SK-N-SH treated with all-trans-retinoic acid at 6 μM for 48 hours (cell line): ENCODE measurements at regions not wholly inside any gene's neighbourhood (a gene's known extent, or its start where the extent isn't known, plus 50 kb on each side); places are given as distances from the start of the nearest gene placed in this dataset.

Source experiments
- ATAC-seq: fragments of 200-7000 bp; cut with Tn5 transposase; 3 replicates; pipeline ENCODE4 v1.9.1; 2020; ENCODE audit warnings: mild to moderate bottlenecking, moderate library complexity
- ARNTL ChIP-seq: fragments of 450-650 bp; formaldehyde crosslinking; IDR thresholded peaks from 2 replicates; pipeline ENCODE4 v1.5.0; 2020; ENCODE audit warnings: low read depth, mild to moderate bottlenecking, moderate library complexity, borderline replicate concordance
- BACH2 ChIP-seq: fragments of 250-450 bp; sonication (Bioruptor Pico); IDR thresholded peaks from 2 replicates; pipeline ENCODE4 v1.9.0; 2021; ENCODE audit warnings: mild to moderate bottlenecking, borderline replicate concordance
- CSDC2 ChIP-seq: fragments of 250-450 bp; sonication (Bioruptor Pico); IDR thresholded peaks from 2 replicates; pipeline ENCODE4 v1.5.0; 2020; ENCODE audit warnings: mild to moderate bottlenecking, moderate library complexity
- ESRRG ChIP-seq: fragments of 250-450 bp; sonication (Bioruptor Pico); IDR thresholded peaks from 2 replicates; pipeline ENCODE4 v1.6.1; 2021; ENCODE audit warnings: mild to moderate bottlenecking
- GLIS3 ChIP-seq: fragments of 250-450 bp; sonication (Bioruptor Pico); IDR thresholded peaks from 2 replicates; pipeline ENCODE4 v1.5.0; 2020; ENCODE audit warnings: mild to moderate bottlenecking, moderate library complexity
- ISL1 ChIP-seq: fragments of 250-450 bp; sonication (Bioruptor Pico); IDR thresholded peaks from 2 replicates; pipeline ENCODE4 v2.1.2; 2022; ENCODE audit warnings: mild to moderate bottlenecking, moderate library complexity
- OSR1 ChIP-seq: fragments of 250-450 bp; sonication (Bioruptor Pico); IDR thresholded peaks from 2 replicates; pipeline ENCODE4 v1.8.0; 2022; ENCODE audit warnings: moderate library complexity, mild to moderate bottlenecking, inconsistent platforms
- PPARA ChIP-seq: fragments of 250-450 bp; sonication (Bioruptor Pico); IDR thresholded peaks from 2 replicates; pipeline ENCODE4 v1.5.0; 2020; ENCODE audit warnings: mild to moderate bottlenecking, borderline replicate concordance
- RARB ChIP-seq: fragments of 250-450 bp; sonication (Bioruptor Pico); IDR thresholded peaks from 2 replicates; pipeline ENCODE4 v1.8.0; 2021; ENCODE audit warnings: mild to moderate bottlenecking, moderate library complexity
- SNAI2 ChIP-seq: fragments of 250-450 bp; sonication (Bioruptor Pico); IDR thresholded peaks from 2 replicates; pipeline ENCODE4 v1.5.0; 2020; ENCODE audit warnings: mild to moderate bottlenecking, moderate library complexity
- TCF4 ChIP-seq: fragments of 250-450 bp; sonication (Bioruptor Pico); IDR thresholded peaks from 2 replicates; pipeline ENCODE4 v1.8.0; 2021; ENCODE audit warnings: mild to moderate bottlenecking, moderate library complexity, borderline replicate concordance
- TOX ChIP-seq: fragments of 250-450 bp; sonication (Bioruptor Pico); IDR thresholded peaks from 2 replicates; pipeline ENCODE4 v1.8.0; 2021; ENCODE audit warnings: mild to moderate bottlenecking, moderate library complexity, borderline replicate concordance
- ZC3H10 ChIP-seq: fragments of 250-450 bp; sonication (Bioruptor Pico); IDR thresholded peaks from 2 replicates; pipeline ENCODE4 v1.5.1; 2021; ENCODE audit warnings: mild to moderate bottlenecking, moderate library complexity
- ZFP3 ChIP-seq: fragments of 250-450 bp; sonication (Bioruptor Pico); IDR thresholded peaks from 2 replicates; pipeline ENCODE4 v1.5.0; 2020; ENCODE audit warnings: mild to moderate bottlenecking, moderate library complexity
- ZFP30 ChIP-seq: fragments of 450-650 bp; formaldehyde crosslinking; IDR thresholded peaks from 2 replicates; pipeline ENCODE4 v1.5.0; 2022; ENCODE audit warnings: mild to moderate bottlenecking, moderate library complexity
- ZNF565 ChIP-seq: fragments of 450-650 bp; formaldehyde crosslinking; conservative IDR thresholded peaks from 2 replicates; pipeline ENCODE4 v1.5.0; 2020; ENCODE audit warnings: low read depth, mild to moderate bottlenecking, moderate library complexity
- ZNF70 ChIP-seq: fragments of 450-650 bp; formaldehyde crosslinking; IDR thresholded peaks from 2 replicates; pipeline ENCODE4 v1.5.0; 2020; ENCODE audit warnings: mild to moderate bottlenecking, moderate library complexity
- ZNF8 ChIP-seq: fragments of 450-650 bp; formaldehyde crosslinking; IDR thresholded peaks from 2 replicates; pipeline ENCODE4 v1.5.0; 2020; ENCODE audit warnings: mild to moderate bottlenecking, moderate library complexity
- TF ChIP-seq, protein P1 (sequence below): fragments of 250-450 bp; sonication (Bioruptor Pico); IDR thresholded peaks from 2 replicates; pipeline ENCODE4 v1.5.1; 2021; ENCODE audit warnings: mild to moderate bottlenecking, moderate library complexity
- TF ChIP-seq, protein P2 (sequence below): fragments of 250-450 bp; sonication (Bioruptor Pico); IDR thresholded peaks from 2 replicates; pipeline ENCODE4 v1.8.0; 2020; ENCODE audit warnings: mild to moderate bottlenecking, moderate library complexity, borderline replicate concordance
- TF ChIP-seq, protein P3 (sequence below): fragments of 250-450 bp; sonication (Bioruptor Pico); IDR thresholded peaks from 2 replicates; pipeline ENCODE4 v1.5.1; 2020; ENCODE audit warnings: low read depth, mild to moderate bottlenecking, moderate library complexity
- TF ChIP-seq, protein P4 (sequence below): fragments of 250-450 bp; sonication (Bioruptor Pico); IDR thresholded peaks from 2 replicates; pipeline ENCODE4 v1.5.0; 2020; ENCODE audit warnings: mild to moderate bottlenecking, moderate library complexity

DNA sequence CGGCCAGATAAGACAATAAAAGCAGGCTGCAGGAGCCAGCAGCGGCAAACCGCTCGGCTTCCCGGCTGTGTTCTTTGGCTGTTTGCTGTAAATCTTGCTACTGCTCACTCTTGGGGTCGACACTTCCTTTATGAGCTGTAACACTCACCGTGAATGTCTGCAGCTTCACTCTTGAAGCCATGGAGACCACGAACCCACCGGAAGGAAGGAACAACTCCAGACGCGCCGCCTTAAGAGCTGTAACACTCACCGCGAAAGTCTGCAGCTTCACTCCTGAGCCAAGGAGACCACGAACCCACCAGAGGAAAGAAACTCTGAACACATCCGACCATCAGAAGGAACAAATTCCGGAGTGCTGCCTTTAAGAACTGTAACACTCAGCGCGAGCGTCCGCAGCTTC, 451.7 kb downstream of the AGTPBP1 start (continued):
- TF ChIP-seq PPARA (no peak), ZNF8 (CRISPR knock-in tag) (no peak), ZFP30 (CRISPR knock-in tag) (no peak)
- TF ChIP-seq, all 23 proteins: peak for 0

DNA sequence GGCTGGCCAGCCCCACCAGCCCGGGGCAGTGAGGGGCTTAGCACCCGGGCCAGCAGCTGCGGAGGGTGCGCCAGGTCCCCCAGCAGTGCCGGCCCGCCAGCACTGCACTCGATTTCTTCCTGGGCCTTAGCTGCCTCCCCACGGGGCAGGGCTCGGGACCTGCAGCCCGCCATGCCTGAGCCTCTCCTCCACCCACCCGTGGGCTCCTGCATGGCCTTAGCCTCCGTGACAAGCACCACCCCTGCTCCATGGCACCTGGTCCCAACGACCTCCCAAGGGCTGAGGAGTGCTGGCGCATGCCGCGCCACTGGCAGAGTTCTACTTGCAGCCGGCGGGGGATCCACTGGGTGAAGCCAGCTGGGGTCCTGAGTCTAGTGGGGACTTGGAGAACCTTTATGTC, 452.6 kb downstream of the AGTPBP1 start:
- TF ChIP-seq SNAI2 (CRISPR knock-in tag), result no peak
- TF ChIP-seq PPARA, result no peak
- TF ChIP-seq, protein P1, sequence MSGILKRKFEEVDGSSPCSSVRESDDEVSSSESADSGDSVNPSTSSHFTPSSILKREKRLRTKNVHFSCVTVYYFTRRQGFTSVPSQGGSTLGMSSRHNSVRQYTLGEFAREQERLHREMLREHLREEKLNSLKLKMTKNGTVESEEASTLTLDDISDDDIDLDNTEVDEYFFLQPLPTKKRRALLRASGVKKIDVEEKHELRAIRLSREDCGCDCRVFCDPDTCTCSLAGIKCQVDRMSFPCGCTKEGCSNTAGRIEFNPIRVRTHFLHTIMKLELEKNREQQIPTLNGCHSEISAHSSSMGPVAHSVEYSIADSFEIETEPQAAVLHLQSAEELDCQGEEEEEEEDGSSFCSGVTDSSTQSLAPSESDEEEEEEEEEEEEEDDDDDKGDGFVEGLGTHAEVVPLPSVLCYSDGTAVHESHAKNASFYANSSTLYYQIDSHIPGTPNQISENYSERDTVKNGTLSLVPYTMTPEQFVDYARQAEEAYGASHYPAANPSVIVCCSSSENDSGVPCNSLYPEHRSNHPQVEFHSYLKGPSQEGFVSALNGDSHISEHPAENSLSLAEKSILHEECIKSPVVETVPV (CRISPR knock-in tag), result no peak
- TF ChIP-seq ZNF8 (CRISPR knock-in tag), result no peak
- TF ChIP-seq CSDC2 (CRISPR knock-in tag), result no peak
- TF ChIP-seq TCF4, result no peak
- TF ChIP-seq OSR1 (CRISPR knock-in tag), result no peak
- no peak for TF ChIP-seq ESRRG (CRISPR knock-in tag)
- no peak for TF ChIP-seq BACH2
- no peak for TF ChIP-seq RARB
- TF ChIP-seq GLIS3 (CRISPR knock-in tag), result no peak
- TF ChIP-seq ISL1 (CRISPR knock-in tag), result no peak
- no peak for ATAC-seq

DNA sequence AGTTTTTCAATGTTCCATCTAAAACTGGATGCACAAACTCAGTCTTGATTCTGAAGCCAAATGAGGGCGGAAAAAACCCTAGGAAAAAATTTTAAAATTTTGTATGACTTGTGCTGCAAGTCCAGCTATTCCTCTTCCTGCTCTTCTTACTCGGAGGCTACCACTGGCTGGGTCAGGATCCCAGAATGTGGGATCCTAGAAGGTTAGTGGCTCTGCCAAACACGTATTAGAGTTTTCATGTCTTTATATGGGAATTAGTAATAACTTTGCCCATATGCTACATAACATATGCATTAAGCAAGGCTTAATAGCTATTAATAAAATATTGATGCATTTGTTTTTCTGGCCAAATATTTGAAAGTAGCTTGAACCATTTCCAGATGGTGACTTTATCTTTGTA, 458.3 kb downstream of the AGTPBP1 start:
- ATAC-seq, result no peak

DNA sequence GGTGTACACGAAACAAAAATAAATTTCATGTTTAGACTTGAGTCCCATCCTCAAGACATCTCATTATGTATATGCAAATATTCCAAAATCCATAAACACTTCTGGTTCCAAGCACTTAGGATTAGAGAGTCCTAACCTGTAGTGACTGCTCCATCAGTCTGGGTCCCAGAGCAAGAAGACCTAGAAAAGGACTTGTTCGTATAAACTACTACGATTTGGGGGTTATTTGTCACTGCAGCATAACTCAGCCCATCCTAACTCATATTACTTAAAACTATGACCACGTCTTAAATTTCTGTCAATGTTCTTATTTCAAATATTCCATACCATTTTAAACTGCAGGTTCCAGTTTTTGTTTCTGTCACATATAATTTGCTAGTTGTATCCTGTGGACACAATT, 463.0 kb downstream of the AGTPBP1 start:
- ATAC-seq, result no peak
- TF ChIP-seq RARB, result no peak
- no peak for TF ChIP-seq ZNF565 (CRISPR knock-in tag)
- TF ChIP-seq ESRRG (CRISPR knock-in tag), result no peak
- TF ChIP-seq ZNF70, result no peak
- TF ChIP-seq ZFP3 (CRISPR knock-in tag), result no peak
- TF ChIP-seq, protein P2, sequence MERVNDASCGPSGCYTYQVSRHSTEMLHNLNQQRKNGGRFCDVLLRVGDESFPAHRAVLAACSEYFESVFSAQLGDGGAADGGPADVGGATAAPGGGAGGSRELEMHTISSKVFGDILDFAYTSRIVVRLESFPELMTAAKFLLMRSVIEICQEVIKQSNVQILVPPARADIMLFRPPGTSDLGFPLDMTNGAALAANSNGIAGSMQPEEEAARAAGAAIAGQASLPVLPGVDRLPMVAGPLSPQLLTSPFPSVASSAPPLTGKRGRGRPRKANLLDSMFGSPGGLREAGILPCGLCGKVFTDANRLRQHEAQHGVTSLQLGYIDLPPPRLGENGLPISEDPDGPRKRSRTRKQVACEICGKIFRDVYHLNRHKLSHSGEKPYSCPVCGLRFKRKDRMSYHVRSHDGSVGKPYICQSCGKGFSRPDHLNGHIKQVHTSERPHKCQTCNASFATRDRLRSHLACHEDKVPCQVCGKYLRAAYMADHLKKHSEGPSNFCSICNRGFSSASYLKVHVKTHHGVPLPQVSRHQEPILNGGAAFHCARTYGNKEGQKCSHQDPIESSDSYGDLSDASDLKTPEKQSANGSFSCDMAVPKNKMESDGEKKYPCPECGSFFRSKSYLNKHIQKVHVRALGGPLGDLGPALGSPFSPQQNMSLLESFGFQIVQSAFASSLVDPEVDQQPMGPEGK (CRISPR knock-in tag), result no peak
- TF ChIP-seq GLIS3 (CRISPR knock-in tag), result no peak
- TF ChIP-seq OSR1 (CRISPR knock-in tag), result no peak
- TF ChIP-seq, protein P1 (CRISPR knock-in tag), result no peak
- TF ChIP-seq ZC3H10, result no peak
- TF ChIP-seq ZFP30 (CRISPR knock-in tag), result no peak
- no peak for TF ChIP-seq BACH2
- no peak for TF ChIP-seq SNAI2 (CRISPR knock-in tag)
- no peak for TF ChIP-seq TOX (CRISPR knock-in tag)
- TF ChIP-seq, all 23 proteins: peak for 0

More for the DNA sequence above, 458.3 kb downstream of the AGTPBP1 start:
- TF ChIP-seq, protein P3, sequence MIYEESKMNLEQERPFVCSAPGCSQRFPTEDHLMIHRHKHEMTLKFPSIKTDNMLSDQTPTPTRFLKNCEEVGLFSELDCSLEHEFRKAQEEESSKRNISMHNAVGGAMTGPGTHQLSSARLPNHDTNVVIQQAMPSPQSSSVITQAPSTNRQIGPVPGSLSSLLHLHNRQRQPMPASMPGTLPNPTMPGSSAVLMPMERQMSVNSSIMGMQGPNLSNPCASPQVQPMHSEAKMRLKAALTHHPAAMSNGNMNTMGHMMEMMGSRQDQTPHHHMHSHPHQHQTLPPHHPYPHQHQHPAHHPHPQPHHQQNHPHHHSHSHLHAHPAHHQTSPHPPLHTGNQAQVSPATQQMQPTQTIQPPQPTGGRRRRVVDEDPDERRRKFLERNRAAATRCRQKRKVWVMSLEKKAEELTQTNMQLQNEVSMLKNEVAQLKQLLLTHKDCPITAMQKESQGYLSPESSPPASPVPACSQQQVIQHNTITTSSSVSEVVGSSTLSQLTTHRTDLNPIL (CRISPR knock-in tag), result no peak
- TF ChIP-seq, protein P4, sequence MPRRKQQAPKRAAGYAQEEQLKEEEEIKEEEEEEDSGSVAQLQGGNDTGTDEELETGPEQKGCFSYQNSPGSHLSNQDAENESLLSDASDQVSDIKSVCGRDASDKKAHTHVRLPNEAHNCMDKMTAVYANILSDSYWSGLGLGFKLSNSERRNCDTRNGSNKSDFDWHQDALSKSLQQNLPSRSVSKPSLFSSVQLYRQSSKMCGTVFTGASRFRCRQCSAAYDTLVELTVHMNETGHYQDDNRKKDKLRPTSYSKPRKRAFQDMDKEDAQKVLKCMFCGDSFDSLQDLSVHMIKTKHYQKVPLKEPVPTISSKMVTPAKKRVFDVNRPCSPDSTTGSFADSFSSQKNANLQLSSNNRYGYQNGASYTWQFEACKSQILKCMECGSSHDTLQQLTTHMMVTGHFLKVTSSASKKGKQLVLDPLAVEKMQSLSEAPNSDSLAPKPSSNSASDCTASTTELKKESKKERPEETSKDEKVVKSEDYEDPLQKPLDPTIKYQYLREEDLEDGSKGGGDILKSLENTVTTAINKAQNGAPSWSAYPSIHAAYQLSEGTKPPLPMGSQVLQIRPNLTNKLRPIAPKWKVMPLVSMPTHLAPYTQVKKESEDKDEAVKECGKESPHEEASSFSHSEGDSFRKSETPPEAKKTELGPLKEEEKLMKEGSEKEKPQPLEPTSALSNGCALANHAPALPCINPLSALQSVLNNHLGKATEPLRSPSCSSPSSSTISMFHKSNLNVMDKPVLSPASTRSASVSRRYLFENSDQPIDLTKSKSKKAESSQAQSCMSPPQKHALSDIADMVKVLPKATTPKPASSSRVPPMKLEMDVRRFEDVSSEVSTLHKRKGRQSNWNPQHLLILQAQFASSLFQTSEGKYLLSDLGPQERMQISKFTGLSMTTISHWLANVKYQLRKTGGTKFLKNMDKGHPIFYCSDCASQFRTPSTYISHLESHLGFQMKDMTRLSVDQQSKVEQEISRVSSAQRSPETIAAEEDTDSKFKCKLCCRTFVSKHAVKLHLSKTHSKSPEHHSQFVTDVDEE (CRISPR knock-in tag), result no peak
- TF ChIP-seq RARB (no peak), PPARA (no peak), ZFP3 (CRISPR knock-in tag) (no peak), TCF4 (no peak), BACH2 (no peak), ARNTL (CRISPR knock-in tag) (no peak)
